HG02623 (cell line): ENCODE measurements at regions not wholly inside any gene's neighbourhood (a gene's known extent, or its start where the extent isn't known, plus 50 kb on each side); places are given as distances from the start of the nearest gene placed in this dataset.

Experiments used
- ATAC-seq: cut with Tn5 transposase; IDR thresholded peaks from one replicate; pipeline ENCODE4 v1.9.1; 2021; ENCODE audit warnings: moderate library complexity; ENCODE audit not compliant: unreplicated experiment

DNA sequence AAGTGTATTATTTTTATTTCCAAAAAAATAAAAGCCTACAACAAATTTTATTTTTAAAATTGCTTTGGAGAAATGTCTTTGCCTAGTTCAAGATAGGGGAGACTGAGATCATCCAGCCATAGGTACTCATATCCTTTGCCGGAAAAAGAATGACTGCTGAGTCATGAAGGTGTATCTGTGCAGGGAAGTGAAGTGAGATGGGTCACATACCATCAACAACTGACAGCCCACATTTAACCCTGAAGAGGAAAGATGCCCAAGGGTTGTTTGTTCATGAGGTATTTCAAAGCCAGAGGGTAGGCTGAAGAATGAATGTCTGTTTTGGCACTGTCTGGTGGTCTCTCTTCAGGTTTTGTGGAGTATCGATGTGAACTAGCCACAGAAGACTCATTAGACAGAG is 106.7 kb upstream of the TTC29 start:
- ATAC-seq: no peak

GRCh38 chr4:147054228-147054872 is 108.7 kb upstream of the TTC29 start:
- ATAC-seq: no peak

DNA sequence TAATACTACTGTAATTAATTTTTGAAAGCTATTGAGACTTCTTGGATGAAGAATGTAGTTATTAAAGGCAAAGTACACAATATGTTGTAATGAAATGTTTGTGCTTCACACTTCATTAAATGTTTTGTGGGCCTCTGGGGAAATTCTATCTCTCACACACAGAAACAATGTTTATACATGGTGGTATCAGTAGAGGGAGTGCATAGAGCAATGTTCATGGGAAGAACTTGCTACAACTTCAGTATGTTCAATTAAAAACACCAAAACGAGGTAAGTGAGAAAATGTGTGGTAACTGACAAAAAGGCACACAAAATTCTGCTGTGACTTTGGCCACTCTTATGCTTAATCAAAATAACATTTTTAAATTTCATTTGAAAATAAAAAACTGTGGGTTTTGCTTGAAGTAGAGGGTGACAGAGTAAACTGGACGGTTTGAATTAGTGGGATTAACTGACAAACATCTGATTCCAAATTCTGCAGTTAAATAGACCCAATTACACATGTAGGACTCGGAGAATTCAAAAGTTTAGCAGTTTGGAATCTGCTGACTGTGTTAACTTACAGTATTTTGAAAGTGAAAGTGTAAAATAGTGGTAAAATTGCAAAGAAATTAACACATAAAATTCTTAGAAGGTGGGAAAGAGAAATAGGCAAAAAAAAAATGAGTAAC is 111.4 kb upstream of the TTC29 start:
- ATAC-seq: no peak

- ATAC-seq: no peak
Measured at GRCh38 chr4:147057611-147058190, 112.0 kb upstream of the TTC29 start.

DNA sequence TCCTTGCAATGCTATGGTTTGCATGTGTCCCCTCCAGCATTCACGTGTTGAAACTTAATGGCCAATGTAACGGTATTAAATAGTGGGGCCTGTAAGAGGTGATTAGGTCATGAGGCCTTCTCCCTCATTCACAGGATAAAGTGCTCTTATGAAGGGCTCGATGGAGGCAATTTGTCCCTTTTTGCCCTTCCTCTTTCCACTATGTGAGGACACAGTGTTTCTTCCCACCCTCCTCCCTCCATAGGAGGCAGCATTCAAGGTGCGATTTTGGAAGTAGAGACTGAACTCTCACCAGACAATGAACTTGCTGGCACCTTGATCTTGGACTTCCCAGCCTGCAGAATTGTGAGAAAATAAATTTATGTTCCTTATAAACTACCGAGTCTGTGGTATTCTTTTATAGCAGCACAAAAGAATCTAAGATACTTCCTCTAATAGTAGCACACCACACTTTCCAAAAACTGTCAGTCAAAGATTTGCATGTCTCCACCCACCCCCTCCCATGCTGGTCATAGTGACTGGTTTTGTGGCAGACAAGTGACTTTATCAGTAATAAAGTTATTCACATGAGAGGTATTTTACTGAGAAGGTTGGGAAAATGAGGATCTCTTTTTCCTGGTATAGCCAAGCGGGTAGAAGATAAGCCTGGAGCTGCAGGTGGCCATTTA is 113.5 kb upstream of the TTC29 start:
- no peak for ATAC-seq

GRCh38 chr4:147060151-147060931 is 114.7 kb upstream of the TTC29 start:
- no peak for ATAC-seq

- ATAC-seq: no peak
Measured at GRCh38 chr4:147064856-147065255, 119.2 kb upstream of the TTC29 start.

- no peak for ATAC-seq
Measured at GRCh38 chr4:147068564-147068963, 122.9 kb upstream of the TTC29 start.

DNA sequence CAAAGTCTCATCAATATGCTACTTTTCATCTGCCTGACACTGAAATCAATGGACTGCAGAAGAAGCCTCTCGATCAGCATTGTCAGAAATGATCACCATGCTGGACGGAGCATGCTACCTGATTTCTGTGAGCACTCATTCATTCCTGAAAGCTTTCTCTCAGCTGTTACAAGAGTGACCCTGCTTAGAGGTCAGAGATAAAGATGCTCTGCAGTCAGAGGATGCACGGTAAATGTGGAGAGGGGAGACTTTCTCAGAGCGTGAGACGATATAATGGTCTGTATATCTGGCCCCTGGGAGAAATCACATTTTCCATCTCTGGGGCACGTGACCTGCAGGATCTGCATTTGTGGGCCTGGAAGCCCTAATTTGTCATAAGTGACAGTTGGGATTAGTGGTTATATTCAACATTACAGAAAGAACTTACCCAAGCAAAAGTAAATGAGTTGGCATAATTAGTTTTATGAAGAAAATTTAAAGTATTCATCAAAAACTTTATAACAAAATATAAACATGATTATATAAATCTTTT is 125.6 kb upstream of the TTC29 start:
- no peak for ATAC-seq

- no peak for ATAC-seq
Measured at GRCh38 chr4:147076179-147076578, 130.5 kb upstream of the TTC29 start.

- no peak for ATAC-seq
Measured at GRCh38 chr4:147076728-147077127, 131.1 kb upstream of the TTC29 start.

- no peak for ATAC-seq
Measured at GRCh38 chr4:147078362-147078761, 132.7 kb upstream of the TTC29 start.

- ATAC-seq: no peak
Measured at GRCh38 chr4:147078875-147079658, 133.4 kb upstream of the TTC29 start.

- ATAC-seq: no peak
Measured at GRCh38 chr4:147084861-147085260, 139.2 kb upstream of the TTC29 start.

DNA sequence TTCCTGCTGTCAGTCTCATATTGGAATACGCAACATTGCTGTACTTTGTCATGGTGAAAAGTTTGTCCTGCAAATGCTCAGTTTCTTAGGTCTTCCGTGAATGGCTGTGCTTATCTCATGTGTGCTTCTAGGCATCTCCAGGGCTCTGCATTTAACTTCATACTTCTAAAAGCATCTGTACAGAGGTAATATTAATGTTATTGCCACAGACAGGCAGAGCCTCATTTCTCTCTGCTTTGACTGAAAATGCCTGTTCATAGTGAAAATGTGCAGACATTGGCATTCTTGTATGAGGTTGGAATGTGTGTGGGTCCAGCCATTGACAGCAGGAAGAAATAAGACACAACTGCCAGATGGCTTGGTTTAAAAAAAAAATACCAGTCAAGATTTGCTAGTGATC is 140.1 kb upstream of the TTC29 start:
- ATAC-seq: no peak

GRCh38 chr4:147088146-147088545 is 142.5 kb upstream of the TTC29 start:
- ATAC-seq: no peak

DNA sequence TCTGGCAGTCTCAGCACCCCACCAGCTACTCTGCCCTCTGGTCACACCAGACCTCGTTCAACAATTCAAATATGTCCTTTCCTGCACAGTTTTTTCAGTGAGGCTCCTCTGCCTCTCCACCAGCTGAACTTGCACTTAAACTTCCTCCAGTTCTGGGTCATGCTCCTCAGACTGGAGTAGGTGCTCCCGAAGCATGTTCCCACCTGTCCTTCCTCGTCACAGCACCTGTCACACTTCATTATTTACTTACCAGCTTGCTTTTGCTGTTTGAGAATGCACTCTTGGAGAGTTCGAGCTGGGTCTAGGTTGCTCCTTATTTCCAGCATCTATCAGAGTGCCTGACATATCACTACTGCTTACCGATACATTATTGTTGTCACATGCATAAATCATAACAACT is 144.8 kb upstream of the TTC29 start:
- ATAC-seq: no peak

- no peak for ATAC-seq
Measured at GRCh38 chr4:147093206-147093605, 147.5 kb upstream of the TTC29 start.

DNA sequence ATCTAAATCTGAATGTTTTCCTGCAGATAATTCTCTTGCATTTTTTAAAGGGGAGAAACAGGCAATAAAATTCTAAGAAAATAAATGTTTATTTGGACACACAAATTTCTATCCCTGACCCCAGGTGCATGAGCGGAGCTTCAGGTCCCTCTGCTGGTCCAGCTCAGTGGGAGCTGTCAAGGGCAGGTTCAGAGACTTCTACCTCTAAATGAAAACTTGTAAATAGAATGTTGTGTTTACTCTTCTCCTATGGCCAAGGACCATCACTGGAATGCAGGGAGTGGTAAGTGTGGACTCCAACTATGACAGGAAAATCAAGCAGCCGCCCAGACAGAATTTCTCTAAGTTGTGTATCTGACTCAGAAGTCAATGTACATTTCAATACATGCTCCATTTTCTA is 148.6 kb upstream of the TTC29 start:
- no peak for ATAC-seq
